Stimulated activated CD8-positive, alpha-beta memory T cell treated with anti-CD3 and anti-CD28 coated beads, Interleukin-4, amount 100 ng/mL, for 1 hour (primary cell): ENCODE measurements at regions not wholly inside any gene's neighbourhood (a gene's known extent, or its start where the extent isn't known, plus 50 kb on each side); places are given as distances from the start of the nearest gene placed in this dataset.
A peak's percentile ranks its signal among the peaks of the same experiment; 100 is the strongest.
"Not testable (repeated sequence)": the region's sequence is repeated elsewhere in the genome, so short reads cannot be mapped to it uniquely, and the experiment has no call there.

Source experiments
- DNase-seq, 2 donors: peaks; one replicate each; pipeline ENCODE4 v3.0.0-alpha.2; 2020; ENCODE audit warnings: low read depth in 2 of 2, low spot score in 1 of 2

DNA sequence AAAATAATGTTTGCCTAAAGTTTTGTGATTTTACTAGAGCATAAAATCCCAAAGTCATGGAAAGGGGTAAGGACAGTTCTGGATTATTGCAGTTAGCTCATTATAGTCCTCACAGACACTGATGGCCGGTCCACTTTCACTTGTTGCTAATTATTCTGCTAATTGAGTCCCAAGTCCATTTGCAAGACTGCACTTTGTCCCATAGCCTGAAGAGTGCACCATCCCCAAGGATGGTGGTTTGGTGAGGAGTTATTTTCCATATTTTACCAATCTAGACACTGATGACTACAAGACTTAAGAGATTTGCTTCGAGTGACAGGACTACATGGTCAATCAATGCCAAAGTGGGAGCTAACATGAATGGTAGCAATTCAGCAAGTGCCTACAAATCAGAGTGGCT is 181.8 kb upstream of the CACNA2D1 start:
- DNase-seq, result no peak

- no peak for DNase-seq
Observed at GRCh38 chr7:82624965-82625364, 181.4 kb upstream of the CACNA2D1 start.

DNA sequence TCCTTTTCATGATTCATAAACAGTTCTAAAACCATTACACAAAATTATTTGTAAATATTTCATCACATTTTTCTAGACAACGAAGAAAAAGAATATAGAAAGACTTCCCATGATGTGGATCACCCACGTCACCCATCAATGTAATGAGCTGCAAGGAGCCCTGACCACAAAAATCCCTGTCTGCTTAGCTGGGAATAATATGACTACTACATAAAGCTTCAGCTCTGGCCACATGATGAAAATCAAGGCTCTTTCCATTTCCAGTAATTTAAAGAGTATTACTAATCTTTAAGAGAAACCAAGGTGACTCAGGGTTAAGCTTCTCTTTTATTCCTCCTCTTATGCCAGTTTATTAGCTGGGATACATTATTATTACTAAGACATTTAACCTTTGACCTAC is 180.8 kb upstream of the CACNA2D1 start:
- DNase-seq, result no peak

DNA sequence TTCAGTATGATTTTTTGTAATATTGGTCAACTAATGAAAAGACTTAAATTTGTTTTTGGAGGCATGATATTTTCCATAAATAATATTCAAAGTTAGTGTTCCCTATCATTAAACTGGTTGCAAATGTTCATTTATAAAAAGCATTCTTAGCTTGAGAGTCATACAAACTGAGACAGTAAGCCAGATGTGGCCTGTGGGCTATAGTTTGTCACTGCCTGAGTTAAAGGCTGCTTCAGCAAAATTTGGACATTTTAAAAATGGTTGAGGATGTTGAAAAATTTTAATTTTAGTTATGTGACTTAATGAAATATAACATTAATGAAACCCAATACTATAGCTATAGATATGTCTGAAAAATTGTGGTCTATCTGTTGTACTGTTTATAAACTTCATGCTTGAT is 180.2 kb upstream of the CACNA2D1 start:
- no peak for DNase-seq

DNA sequence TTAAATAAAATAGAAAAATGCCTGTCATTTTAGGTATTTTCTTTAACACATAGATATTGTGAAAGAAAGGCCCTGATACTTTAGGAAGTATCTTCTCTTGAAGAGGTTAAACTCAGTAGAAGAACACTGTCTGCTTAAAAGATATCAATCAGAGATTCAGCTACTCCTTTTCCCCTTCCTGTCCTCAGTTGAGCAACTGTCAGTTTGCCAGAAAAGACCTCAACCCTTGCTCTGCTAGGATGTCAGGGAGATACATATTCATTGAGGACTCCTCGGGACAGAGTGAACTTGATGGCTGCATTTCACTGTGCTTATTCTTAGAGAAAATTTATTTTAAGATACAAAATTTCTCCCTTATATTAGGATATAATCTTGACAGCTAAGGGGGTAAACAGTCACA is 173.6 kb upstream of the CACNA2D1 start:
- DNase-seq, result no peak

- DNase-seq, result no peak
Observed at GRCh38 chr7:82616059-82616728, 172.6 kb upstream of the CACNA2D1 start.

GRCh38 chr7:82615527-82615926 is 171.9 kb upstream of the CACNA2D1 start:
- DNase-seq, result no peak

DNA sequence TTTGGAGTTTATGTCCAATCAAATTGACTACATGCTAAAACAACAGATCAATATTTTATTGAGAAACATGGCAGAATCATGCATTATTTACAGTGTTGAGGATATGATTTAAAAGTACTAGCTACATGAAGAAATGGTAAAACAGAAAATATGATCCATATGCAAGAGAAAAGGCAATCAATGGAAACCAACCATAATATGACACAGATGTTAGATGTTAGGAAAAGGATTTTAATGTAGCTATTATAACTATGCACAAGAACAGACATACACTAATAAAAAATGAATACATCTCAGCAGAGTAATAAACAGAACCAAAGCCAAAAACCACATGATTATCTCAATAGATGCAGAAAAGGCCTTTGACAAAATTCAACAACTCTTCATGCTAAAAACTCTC is 166.2 kb upstream of the CACNA2D1 start:
- no peak for DNase-seq

DNA sequence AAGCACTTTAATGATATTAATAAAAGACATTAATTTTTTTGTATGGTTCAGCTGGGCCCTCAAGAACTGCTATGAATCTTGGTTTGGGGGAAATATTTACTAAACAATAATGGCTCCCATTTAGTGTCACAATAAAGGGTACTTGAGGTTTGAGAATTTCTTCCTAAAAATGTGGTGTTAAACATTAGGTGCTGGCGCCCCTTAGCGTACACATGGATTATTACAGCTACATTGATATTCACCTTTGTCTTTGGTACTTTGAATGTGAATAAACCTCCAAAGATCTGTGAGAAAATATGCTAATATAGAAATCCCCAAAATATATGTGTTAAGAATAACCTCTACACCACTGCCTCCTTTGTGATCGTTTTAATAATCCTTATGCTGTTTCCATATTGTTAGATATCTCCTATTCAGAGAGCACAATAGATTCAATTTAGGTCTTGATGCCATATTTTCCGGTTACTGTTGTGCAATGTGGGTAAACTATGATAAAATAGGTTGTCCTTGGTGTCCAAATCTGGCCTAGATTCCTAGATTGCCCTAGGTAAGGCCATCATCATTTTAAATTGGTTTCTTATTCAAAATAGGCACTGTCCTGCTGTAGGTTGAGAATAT is 161.8 kb upstream of the CACNA2D1 start:
- DNase-seq, result no peak

GRCh38 chr7:82602066-82602465 is 158.5 kb upstream of the CACNA2D1 start:
- DNase-seq, result no peak

DNA sequence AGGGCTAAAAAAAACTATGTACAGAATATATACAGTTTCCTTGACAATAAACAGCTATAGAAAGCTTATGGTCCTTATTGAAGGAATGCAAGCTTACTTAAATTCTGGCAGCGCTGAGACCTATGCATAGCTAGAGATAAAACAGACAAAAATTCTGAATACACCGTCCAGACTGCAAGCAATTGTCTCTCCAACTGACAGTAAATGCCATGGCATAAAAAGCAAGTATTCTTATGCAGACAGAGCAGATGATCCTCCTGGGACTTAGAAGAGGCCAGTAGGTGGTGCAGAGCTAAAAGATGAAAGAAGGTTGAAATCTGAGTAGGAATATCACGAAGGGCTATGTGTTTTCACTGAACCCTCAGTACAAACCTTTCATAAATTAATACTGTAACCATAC is 157.0 kb upstream of the CACNA2D1 start:
- no peak for DNase-seq

DNA sequence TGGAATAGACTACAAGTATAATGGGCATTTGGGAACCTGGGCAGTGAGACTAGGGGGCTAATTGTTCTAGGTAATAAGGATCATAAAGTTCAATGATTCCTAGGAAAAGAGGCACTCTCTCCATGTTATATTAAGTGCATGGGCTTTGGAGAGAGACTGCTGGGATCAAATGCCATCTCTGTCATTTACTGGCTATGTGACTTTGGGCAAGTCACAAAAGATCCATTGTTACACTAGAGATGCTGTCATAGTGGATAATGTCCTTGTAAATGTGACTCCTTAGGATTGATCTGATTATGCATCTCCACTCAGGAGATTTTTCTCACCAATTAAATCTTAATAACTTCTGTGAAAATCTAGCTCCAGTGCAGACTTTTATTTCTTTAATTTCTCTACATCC is 156.3 kb upstream of the CACNA2D1 start:
- DNase-seq, result no peak

- no peak for DNase-seq
Observed at GRCh38 chr7:82598958-82599357, 155.4 kb upstream of the CACNA2D1 start.

DNA sequence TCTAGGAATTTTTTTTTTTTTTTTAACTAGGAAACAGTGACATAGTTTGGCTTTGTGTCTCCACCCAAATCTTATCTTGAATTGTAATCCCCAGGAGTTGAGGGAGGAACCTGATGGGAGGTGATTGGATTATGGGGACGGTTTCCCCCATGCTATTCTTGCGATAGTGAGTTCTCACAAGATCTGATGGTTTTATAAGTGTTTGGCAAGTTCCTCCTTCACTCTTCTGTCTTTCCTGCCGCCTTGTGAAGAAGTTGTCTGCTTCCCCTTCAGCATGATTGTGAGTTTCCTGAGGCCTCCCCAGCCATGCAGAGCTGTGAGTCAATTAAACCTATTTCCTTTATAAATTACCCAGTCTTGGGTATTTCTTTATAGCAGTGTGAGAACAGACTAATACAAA is 152.2 kb upstream of the CACNA2D1 start:
- not testable (repeated sequence) for DNase-seq

DNA sequence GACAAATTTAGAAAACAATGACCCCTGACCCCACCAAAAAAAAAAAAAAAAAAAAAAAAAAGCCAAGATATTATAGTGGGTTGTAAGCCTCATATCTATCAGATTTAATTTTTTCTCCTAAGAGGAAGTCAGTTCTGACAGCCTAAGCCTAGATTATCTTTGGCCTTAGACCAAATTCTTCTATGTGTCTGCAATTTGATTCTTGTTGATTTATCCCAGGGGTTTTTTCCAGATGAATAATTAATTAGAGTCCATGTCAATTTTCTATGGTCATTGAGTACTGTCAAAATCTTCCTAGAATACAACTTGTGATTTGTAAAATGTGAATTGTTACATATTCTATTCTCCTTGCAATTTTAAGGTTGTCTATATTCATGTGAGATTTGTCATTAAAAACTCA is 151.6 kb upstream of the CACNA2D1 start:
- no peak for DNase-seq

DNA sequence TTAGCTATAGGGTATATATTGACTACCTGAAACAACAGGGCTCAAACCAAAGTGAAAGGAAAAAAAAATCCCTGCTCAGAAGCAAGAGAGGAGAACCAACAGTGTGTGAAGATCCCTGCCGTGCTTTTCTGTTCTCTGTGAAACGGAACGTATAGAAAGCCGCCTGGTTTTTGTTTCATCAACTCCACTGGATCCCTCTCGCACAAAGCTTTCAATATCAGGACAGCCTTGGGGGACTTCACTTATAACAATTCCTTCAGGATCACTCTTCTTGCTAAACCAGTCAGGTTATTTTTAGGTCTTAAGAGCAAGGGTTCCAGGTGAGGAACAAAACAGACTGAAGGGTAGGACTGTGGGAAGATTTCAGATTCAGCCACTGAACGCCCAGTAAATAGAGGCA is 151.1 kb upstream of the CACNA2D1 start:
- DNase-seq, result no peak

GRCh38 chr7:82593780-82594179 is 150.2 kb upstream of the CACNA2D1 start:
- DNase-seq, result no peak

GRCh38 chr7:82592416-82592815 is 148.8 kb upstream of the CACNA2D1 start:
- no peak for DNase-seq

DNA sequence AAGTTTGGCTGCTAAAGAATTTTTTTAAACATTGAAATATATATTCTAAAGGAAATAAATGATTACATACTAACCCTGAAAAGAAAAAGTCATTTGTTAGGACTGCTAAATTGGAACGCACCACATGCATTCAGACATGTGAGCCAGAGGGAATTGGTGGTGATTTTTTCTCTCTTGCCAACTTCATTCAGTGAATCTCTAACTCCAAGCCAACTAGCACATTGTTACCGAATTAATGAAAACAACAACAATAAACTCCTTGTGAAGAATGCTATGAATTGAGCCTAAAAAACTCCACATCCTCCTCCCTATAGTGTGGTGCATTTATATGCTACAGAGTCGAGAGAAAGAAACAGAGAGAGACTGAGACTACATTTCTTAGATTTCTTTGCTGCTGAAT is 135.5 kb upstream of the CACNA2D1 start:
- no peak for DNase-seq

GRCh38 chr7:82578430-82578829 is 134.9 kb upstream of the CACNA2D1 start:
- DNase-seq, result no peak

DNA sequence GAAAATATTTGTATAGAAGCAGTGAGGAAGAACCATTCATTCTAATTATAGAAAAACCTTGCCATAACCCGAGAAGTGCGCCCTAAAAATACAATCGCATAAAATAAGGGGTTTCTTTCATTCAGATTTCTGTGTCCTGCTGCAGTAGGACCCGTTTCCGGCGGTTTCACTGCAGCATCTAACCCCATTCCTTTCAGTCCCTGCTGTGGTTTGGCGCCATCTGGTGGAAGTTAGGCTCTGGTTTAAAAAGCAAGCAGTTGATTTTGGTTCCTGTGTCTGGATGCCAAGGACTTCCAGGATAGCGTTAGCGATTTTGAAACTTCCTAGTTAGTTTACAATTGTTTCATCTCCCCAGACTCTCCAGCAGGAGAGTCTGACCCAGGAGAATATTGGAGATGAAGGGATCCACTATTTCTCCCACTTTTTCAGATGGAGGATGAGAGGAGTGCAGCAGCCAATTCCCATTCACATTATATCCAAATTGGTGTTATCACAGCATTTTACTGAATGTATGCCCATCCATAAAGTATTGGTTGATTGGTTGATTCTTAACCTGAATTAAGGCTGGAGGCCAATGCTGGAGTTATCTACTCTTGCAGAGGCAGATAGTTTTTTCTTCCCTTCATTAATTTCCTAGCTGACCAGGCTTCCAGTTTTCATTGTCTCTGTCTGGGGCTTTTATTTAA is 128.8 kb upstream of the CACNA2D1 start:
- DNase-seq, result peak; percentile 17 to 25

DNA sequence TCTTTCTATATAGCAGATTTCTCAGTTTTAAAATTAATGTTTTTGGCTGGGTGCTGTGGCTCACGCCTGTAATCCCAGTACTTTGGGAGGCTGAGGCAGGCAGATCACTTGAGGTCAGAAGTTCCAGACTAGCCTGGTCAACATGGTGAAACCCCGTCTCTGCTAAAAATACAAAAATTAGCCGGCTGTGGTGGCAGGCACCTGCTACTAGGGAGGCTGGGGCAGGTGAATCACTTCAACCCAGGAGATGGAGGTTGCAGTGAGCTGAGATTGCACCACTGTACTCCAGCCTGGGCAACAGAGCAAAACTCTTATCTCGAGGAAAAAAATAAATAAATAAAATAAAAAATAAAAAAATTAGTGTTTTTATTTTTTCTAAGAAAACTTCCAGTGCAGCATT is 127.5 kb upstream of the CACNA2D1 start:
- DNase-seq, result not testable (repeated sequence)

GRCh38 chr7:82567841-82568240 is 124.3 kb upstream of the CACNA2D1 start:
- DNase-seq, result no peak
